PC-3 (cell line): ENCODE measurements at regions not wholly inside any gene's neighbourhood (a gene's known extent, or its start where the extent isn't known, plus 50 kb on each side); places are given as distances from the start of the nearest gene placed in this dataset.

ENCODE experiments used
- ATAC-seq: fragments of 200-7000 bp; cut with Tn5 transposase; 2 replicates; pipeline ENCODE4 v1.9.1; 2020; ENCODE audit warnings: mild to moderate bottlenecking, moderate library complexity
- BruUV-seq: library from RNA; stranded (reverse); fragments of 400-500 nt; replicated peaks from 2 replicates; lab custom pipeline; 2021; lab: Mats Ljungman, UMichigan
- CTCF ChIA-PET: fragments of 300-600 bp; sonication (Branson Sonifier 250); formaldehyde crosslinking; loops from one replicate; lab custom pipeline; 2022; ENCODE audit warnings: antibody characterized with exemption; lab: Charles Lee
- POLR2A ChIA-PET: fragments of 300-600 bp; sonication (Branson Sonifier 250); formaldehyde crosslinking; loops from one replicate; lab custom pipeline; 2022; ENCODE audit warnings: antibody characterized with exemption; ENCODE audit not compliant: unreplicated experiment; lab: Charles Lee
- DNase-seq: peaks from one replicate; pipeline ENCODE4 v3.0.0-alpha.2; 2015
- H2AFZ ChIP-seq: fragments of 300-600 bp; sonication (generic); 2 replicates; pipeline ENCODE4 v1.6.0; 2016; ENCODE audit warnings: antibody characterized with exemption, low read length
- H3F3A ChIP-seq: fragments of 300-600 bp; sonication (generic); one replicate; pipeline ENCODE4 v1.6.0; 2017; ENCODE audit warnings: antibody characterized with exemption, low read length, control low read depth, mild to moderate bottlenecking; ENCODE audit not compliant: unreplicated experiment
- H3K27ac ChIP-seq: fragments of 300-600 bp; sonication (generic); 2 replicates; pipeline ENCODE4 v1.5.1; 2016; ENCODE audit warnings: mild to moderate bottlenecking, low read length
- H3K27me3 ChIP-seq: fragments of 300-600 bp; sonication (generic); 2 replicates; pipeline ENCODE4 v1.6.1; 2016; ENCODE audit warnings: low read length, mixed read lengths
- H3K36me3 ChIP-seq: fragments of 300-600 bp; sonication (generic); 2 replicates; pipeline ENCODE4 v1.6.1; 2016; ENCODE audit warnings: low read depth, mixed run types, low read length, mixed read lengths
- H3K4me1 ChIP-seq: fragments of 300-600 bp; sonication (generic); 2 replicates; pipeline ENCODE4 v1.5.1; 2016; ENCODE audit warnings: low read length; ENCODE audit not compliant: insufficient read depth
- H3K4me2 ChIP-seq: fragments of 300-600 bp; sonication (generic); 2 replicates; pipeline ENCODE4 v1.6.0; 2016; ENCODE audit warnings: low read length
- H3K4me3 ChIP-seq: fragments of 300-600 bp; sonication (generic); 2 replicates; pipeline ENCODE4 v1.5.1; 2016; ENCODE audit warnings: mild to moderate bottlenecking, low read length, mixed read lengths
- H3K79me2 ChIP-seq: fragments of 300-600 bp; sonication (generic); 2 replicates; pipeline ENCODE4 v1.6.1; 2017; ENCODE audit warnings: low read length, mixed read lengths
- H3K9ac ChIP-seq: fragments of 300-600 bp; sonication (generic); 2 replicates; pipeline ENCODE4 v1.6.0; 2016; ENCODE audit warnings: mild to moderate bottlenecking, low read length
- H3K9me2 ChIP-seq: fragments of 300-600 bp; sonication (generic); replicated peaks from 2 replicates; pipeline ENCODE4 v1.6.1; 2016; ENCODE audit warnings: mixed run types, low read length, mixed read lengths
- H3K9me3 ChIP-seq: fragments of 300-600 bp; sonication (generic); 2 replicates; pipeline ENCODE4 v1.6.1; 2016; ENCODE audit warnings: low read length, mixed read lengths
- H4K20me1 ChIP-seq: fragments of 300-600 bp; sonication (generic); 2 replicates; pipeline ENCODE4 v1.6.1; 2016; ENCODE audit warnings: low read length, mixed read lengths
- CTCF ChIP-seq: fragments of 300-600 bp; sonication (generic); conservative IDR thresholded peaks from 2 replicates; pipeline ENCODE4 v1.5.1; 2017; ENCODE audit warnings: antibody characterized with exemption, low read depth, mild to moderate bottlenecking, low read length
- EZH2 ChIP-seq: fragments of 300-600 bp; sonication (generic); IDR thresholded peaks from one replicate; pipeline ENCODE4 v1.6.1; 2017; ENCODE audit warnings: antibody characterized with exemption, mild to moderate bottlenecking, low read length; ENCODE audit not compliant: unreplicated experiment
- EZH2phosphoT487 ChIP-seq: fragments of 300-600 bp; sonication (generic); IDR thresholded peaks from 2 replicates; pipeline ENCODE4 v1.6.1; 2018; ENCODE audit warnings: mild to moderate bottlenecking, antibody characterized with exemption, low read length, borderline replicate concordance
- intact Hi-C: fragments of 100-400 bp; cut with micrococcal nuclease; formaldehyde crosslinking; loops from 2 replicates; pipeline ENCODE4 v1.9.0; 2023

GRCh38 chr21:20519076-20519475, 479.1 kb upstream of the NCAM2 start:
- H3K4me3 ChIP-seq: no peak overlapping the region
- no peak overlapping the region for H3K27ac ChIP-seq
- H3K36me3 ChIP-seq: no peaks in the 10 kb centered on the region
- no peaks in the 10 kb centered on the region for H3K27me3 ChIP-seq
- H3K4me2 ChIP-seq: no peak overlapping the region
- BruUV-seq: no TSS peak
- no peak overlapping the region for H3K9ac ChIP-seq
- no peaks in the 10 kb centered on the region for H3F3A ChIP-seq
- no peaks in the 10 kb centered on the region for H4K20me1 ChIP-seq
- no peak for DNase-seq
- no peak overlapping the region for H2AFZ ChIP-seq
- H3K4me1 ChIP-seq: no peaks in the 10 kb centered on the region
- no peak for ATAC-seq
- no peaks in the 10 kb centered on the region; the same call in 1 of the 2 replicates for H3K9me3 ChIP-seq
- no peaks in the 10 kb centered on the region for H3K79me2 ChIP-seq
- H3K9me2 ChIP-seq: no peaks in the 10 kb centered on the region
- ChIA-PET POLR2A (no interaction called here), CTCF (no interaction called here)
- intact Hi-C loops: no loop called here
- TF ChIP-seq EZH2phosphoT487 (no peak), EZH2 (no peak), CTCF (no peak)

- no peak overlapping the region for H3K27ac ChIP-seq
- H3K9me2 ChIP-seq: no peaks in the 10 kb centered on the region
- ATAC-seq (no peak), DNase-seq (no peak)
- H3K79me2 ChIP-seq: no peaks in the 10 kb centered on the region
- ChIA-PET POLR2A (no interaction called here), CTCF (no interaction called here)
- no peak overlapping the region for H2AFZ ChIP-seq
- TF ChIP-seq EZH2phosphoT487 (no peak), EZH2 (no peak), CTCF (no peak)
- intact Hi-C loops: no loop called here
- no peak overlapping the region for H3K4me2 ChIP-seq
- no peak overlapping the region for H3K4me3 ChIP-seq
- H3K27me3 ChIP-seq: no peaks in the 10 kb centered on the region
- no peaks in the 10 kb centered on the region; the same call in 1 of the 2 replicates for H3K9me3 ChIP-seq
- BruUV-seq: no TSS peak
- no peaks in the 10 kb centered on the region for H3F3A ChIP-seq
- no peaks in the 10 kb centered on the region for H3K4me1 ChIP-seq
- no peak overlapping the region for H3K9ac ChIP-seq
- H4K20me1 ChIP-seq: no peaks in the 10 kb centered on the region
- H3K36me3 ChIP-seq: no peaks in the 10 kb centered on the region
Measured at GRCh38 chr21:20522611-20523010, 475.6 kb upstream of the NCAM2 start.

GRCh38 chr21:20523191-20523590, 475.0 kb upstream of the NCAM2 start:
- CTCF ChIA-PET: no interaction called here
- Histone ChIP-seq H3K4me2 (no peak overlapping the region), H3K9ac (no peak overlapping the region), H3K36me3 (no peaks in the 10 kb centered on the region), H3K9me3 (no peaks in the 10 kb centered on the region; the same call in 1 of the 2 replicates), H3K27ac (no peak overlapping the region), H3K79me2 (no peaks in the 10 kb centered on the region), H3K4me1 (no peaks in the 10 kb centered on the region), H3K9me2 (no peaks in the 10 kb centered on the region), H2AFZ (no peak overlapping the region), H3K4me3 (no peak overlapping the region), H3F3A (no peaks in the 10 kb centered on the region), H4K20me1 (no peaks in the 10 kb centered on the region), H3K27me3 (no peaks in the 10 kb centered on the region)
- ATAC-seq (no peak), DNase-seq (no peak)
- intact Hi-C loops: no loop called here
- no TSS peak for BruUV-seq
- TF ChIP-seq EZH2 (no peak), CTCF (no peak), EZH2phosphoT487 (no peak)
- POLR2A ChIA-PET: no interaction called here
